SU-DHL-6 (cell line): ENCODE measurements at regions not wholly inside any gene's neighbourhood (a gene's known extent, or its start where the extent isn't known, plus 50 kb on each side); places are given as distances from the start of the nearest gene placed in this dataset.

Experiments
- CTCF ChIP-seq: fragments of 200-600 bp; sonication (generic); IDR thresholded peaks from one replicate; pipeline ENCODE4 v1.5.1; 2017; ENCODE audit warnings: antibody characterized with exemption, mild to moderate bottlenecking, low read length, moderate library complexity; ENCODE audit not compliant: insufficient read depth, poor library complexity, severe bottlenecking
- EZH2phosphoT487 ChIP-seq: fragments of 200-600 bp; sonication (generic), shearing (Covaris generic); conservative IDR thresholded peaks from 2 replicates; pipeline ENCODE4 v1.6.1; 2018; ENCODE audit warnings: mild to moderate bottlenecking, antibody characterized with exemption, low read length, moderate library complexity, mixed read lengths

DNA sequence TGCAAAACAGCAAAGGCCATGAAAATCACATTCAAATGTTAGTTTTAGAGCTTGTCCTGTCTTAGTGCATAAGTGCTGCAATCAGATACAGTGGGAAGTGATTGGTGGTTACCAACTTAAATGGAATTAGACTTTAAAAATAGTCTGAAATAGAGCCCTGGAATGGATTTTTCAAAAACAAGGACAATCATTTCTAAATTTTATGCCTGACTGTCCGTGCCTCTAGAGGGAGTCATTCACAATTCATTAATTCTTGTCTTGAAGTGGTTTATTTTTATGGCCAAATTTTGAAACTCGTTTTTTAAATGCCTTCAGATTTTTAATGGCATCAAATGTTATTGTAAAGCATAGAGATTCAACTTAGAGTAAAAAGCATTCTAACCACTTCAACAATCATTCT, 561.8 kb upstream of the DAB2 start:
- no peak for TF ChIP-seq CTCF
- no peak for TF ChIP-seq EZH2phosphoT487
